ENCODE measurements at regions not wholly inside any gene's neighbourhood (a gene's known extent, or its start where the extent isn't known, plus 50 kb on each side); places are given as distances from the start of the nearest gene placed in this dataset.

DNA sequence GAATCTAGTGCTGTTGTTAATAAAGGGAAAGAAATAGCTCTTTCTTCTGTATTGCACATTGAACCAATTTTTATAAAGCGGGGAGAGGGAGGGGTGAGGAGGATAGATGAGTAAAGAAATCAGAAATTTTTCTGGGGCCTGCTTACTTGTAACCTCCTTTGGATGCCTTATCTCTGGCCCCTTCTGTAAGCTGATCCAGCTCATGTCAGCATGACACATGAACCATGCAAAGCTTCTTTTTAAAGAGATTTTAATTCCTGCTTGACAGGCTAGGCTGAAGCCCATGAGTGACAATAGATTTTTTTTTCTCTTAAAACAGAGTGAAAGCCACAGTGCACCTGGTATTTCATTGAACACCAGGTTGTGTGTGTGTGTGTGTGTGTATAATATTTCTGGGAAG lies 325.3 kb downstream of the PRL start:
- no peak overlapping the region for H3K27ac Mint-ChIP-seq
- no peaks in the 10 kb centered on the region for H3K9me3 Mint-ChIP-seq
- H3K36me3 Mint-ChIP-seq (ENCODE audit: low read depth): no peaks in the 10 kb centered on the region
- no peak overlapping the region for H3K4me3 Mint-ChIP-seq
- intact Hi-C loops (cut with micrococcal nuclease): no loop called here
- H3K27me3 Mint-ChIP-seq (ENCODE audit: insufficient read depth): peaks cover 2% of the 10 kb centered on the region
- H3K4me1 Mint-ChIP-seq (ENCODE audit: low read depth): no peaks in the 10 kb centered on the region
- DNase-seq (ENCODE audit: low spot score): no peak

- H3K36me3 Mint-ChIP-seq (ENCODE audit: low read depth): no peaks in the 10 kb centered on the region
- no peak overlapping the region for H3K4me3 Mint-ChIP-seq
- no peaks in the 10 kb centered on the region for H3K9me3 Mint-ChIP-seq
- peaks cover 2% of the 10 kb centered on the region for H3K27me3 Mint-ChIP-seq (ENCODE audit: insufficient read depth)
- H3K4me1 Mint-ChIP-seq (ENCODE audit: low read depth): no peaks in the 10 kb centered on the region
- H3K27ac Mint-ChIP-seq: no peak overlapping the region
- DNase-seq (ENCODE audit: low spot score): no peak
- intact Hi-C loops (cut with micrococcal nuclease): no loop called here
Measured at GRCh38 chr6:21972516-21972915, 324.3 kb downstream of the PRL start.

DNA sequence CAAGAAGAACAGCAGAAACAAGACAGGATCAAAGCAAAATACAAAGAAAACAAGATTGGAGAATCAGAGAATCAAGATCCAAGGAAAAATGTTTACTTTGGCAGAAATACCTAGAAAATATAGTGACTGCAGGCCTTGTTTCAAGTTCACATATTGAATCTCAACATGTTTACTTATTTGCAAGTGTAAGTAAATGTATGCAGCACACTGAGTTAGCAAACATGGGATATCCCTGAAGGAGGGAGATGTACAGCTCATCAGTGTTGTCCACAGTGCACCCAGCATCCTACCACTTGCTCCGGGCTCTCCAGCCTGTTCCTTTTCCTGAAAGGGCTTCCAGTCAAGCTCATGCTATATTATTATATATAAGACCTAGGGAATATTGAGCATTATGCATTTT lies 319.5 kb downstream of the PRL start:
- DNase-seq (ENCODE audit: low spot score): no peak
- Mint-ChIP-seq H3K9me3 (no peaks in the 10 kb centered on the region), H3K4me1 (ENCODE audit: low read depth) (no peaks in the 10 kb centered on the region), H3K27me3 (ENCODE audit: insufficient read depth) (peaks cover 2% of the 10 kb centered on the region), H3K27ac (no peak overlapping the region), H3K36me3 (ENCODE audit: low read depth) (no peaks in the 10 kb centered on the region), H3K4me3 (no peak overlapping the region)
- intact Hi-C loops (cut with micrococcal nuclease): no loop called here

- no peak overlapping the region for H3K4me3 Mint-ChIP-seq
- H3K27ac Mint-ChIP-seq: no peak overlapping the region
- DNase-seq (ENCODE audit: low spot score): no peak
Measured at GRCh38 chr6:21981235-21981833, 315.5 kb downstream of the PRL start.

GRCh38 chr6:21984135-21984534 lies 312.7 kb downstream of the PRL start:
- DNase-seq (ENCODE audit: low spot score): no peak
- H3K27ac Mint-ChIP-seq: no peak overlapping the region
- peaks cover 14% of the 10 kb centered on the region for H3K4me1 Mint-ChIP-seq (ENCODE audit: low read depth)
- intact Hi-C loops (cut with micrococcal nuclease): no loop called here
- H3K27me3 Mint-ChIP-seq (ENCODE audit: insufficient read depth): no peaks in the 10 kb centered on the region
- no peaks in the 10 kb centered on the region for H3K9me3 Mint-ChIP-seq
- no peaks in the 10 kb centered on the region for H3K36me3 Mint-ChIP-seq (ENCODE audit: low read depth)
- no peak overlapping the region for H3K4me3 Mint-ChIP-seq

More at GRCh38 chr6:21981235-21981833, 315.5 kb downstream of the PRL start:
- intact Hi-C loops (cut with micrococcal nuclease): no loop called here
- Mint-ChIP-seq H3K36me3 (ENCODE audit: low read depth) (no peaks in the 10 kb centered on the region), H3K27me3 (ENCODE audit: insufficient read depth) (no peaks in the 10 kb centered on the region), H3K9me3 (no peaks in the 10 kb centered on the region), H3K4me1 (ENCODE audit: low read depth) (no peaks in the 10 kb centered on the region)

GRCh38 chr6:21984561-21984960 lies 312.3 kb downstream of the PRL start:
- intact Hi-C loops (cut with micrococcal nuclease): no loop called here
- Mint-ChIP-seq H3K27me3 (ENCODE audit: insufficient read depth) (no peaks in the 10 kb centered on the region), H3K36me3 (ENCODE audit: low read depth) (no peaks in the 10 kb centered on the region), H3K9me3 (no peaks in the 10 kb centered on the region), H3K4me1 (ENCODE audit: low read depth) (peaks cover 14% of the 10 kb centered on the region), H3K27ac (no peak overlapping the region), H3K4me3 (no peak overlapping the region)
- no peak for DNase-seq (ENCODE audit: low spot score)

DNA sequence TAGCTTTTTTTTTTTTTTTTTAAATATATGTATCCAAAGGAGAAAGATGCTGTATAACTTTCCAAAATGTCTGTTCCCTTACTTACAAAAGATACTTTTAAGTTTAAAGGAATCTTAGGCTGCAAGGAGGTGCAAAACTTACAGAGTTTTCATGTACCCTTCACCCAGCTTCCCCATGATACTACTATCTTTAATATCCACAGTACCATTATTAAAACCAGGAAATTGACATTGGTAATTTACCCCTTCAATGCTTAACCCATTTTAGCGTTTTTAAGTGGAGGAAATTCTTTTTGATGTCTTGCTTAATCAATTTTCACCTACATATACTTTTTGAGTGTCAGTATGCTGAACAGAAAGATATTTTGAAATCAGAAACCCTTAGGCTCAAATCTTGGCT lies 310.9 kb downstream of the PRL start:
- H3K27ac Mint-ChIP-seq: no peak overlapping the region
- H3K4me1 Mint-ChIP-seq (ENCODE audit: low read depth): peaks cover 14% of the 10 kb centered on the region
- no peaks in the 10 kb centered on the region for H3K27me3 Mint-ChIP-seq (ENCODE audit: insufficient read depth)
- no peaks in the 10 kb centered on the region for H3K36me3 Mint-ChIP-seq (ENCODE audit: low read depth)
- no peak overlapping the region for H3K4me3 Mint-ChIP-seq
- no peak for DNase-seq (ENCODE audit: low spot score)
- H3K9me3 Mint-ChIP-seq: no peaks in the 10 kb centered on the region
- intact Hi-C loops (cut with micrococcal nuclease): no loop called here

GRCh38 chr6:21986703-21987102 lies 310.1 kb downstream of the PRL start:
- H3K9me3 Mint-ChIP-seq: no peaks in the 10 kb centered on the region
- DNase-seq (ENCODE audit: low spot score): no peak
- no peaks in the 10 kb centered on the region for H3K27me3 Mint-ChIP-seq (ENCODE audit: insufficient read depth)
- no peak overlapping the region for H3K27ac Mint-ChIP-seq
- no peak overlapping the region for H3K4me3 Mint-ChIP-seq
- H3K36me3 Mint-ChIP-seq (ENCODE audit: low read depth): no peaks in the 10 kb centered on the region
- intact Hi-C loops (cut with micrococcal nuclease): no loop called here
- peaks cover 14% of the 10 kb centered on the region for H3K4me1 Mint-ChIP-seq (ENCODE audit: low read depth)

DNA sequence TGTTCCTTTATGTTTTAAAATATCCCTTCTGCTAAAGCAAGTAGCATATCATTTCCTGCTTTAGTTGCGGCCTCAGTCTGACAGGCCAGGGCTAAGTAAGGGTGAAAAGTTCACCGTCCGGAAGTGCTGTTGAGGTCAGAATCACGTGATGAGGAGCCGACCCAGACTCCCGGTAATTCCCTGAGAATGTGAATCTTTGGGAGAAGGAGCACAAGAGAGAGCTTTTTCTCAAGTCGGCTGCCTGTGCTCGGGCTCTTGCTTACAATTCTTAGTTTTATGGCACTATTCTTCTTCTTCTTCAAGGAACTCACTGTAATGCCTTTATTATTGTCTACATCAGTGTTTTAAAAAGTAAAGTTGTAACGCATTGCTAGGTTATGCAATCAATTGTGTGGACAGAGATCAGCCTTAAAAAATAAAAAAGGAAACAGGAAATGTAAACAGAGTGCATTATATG lies 309.3 kb downstream of the PRL start:
- no peaks in the 10 kb centered on the region for H3K9me3 Mint-ChIP-seq
- no peak for DNase-seq (ENCODE audit: low spot score)
- no peak overlapping the region for H3K27ac Mint-ChIP-seq
- H3K27me3 Mint-ChIP-seq (ENCODE audit: insufficient read depth): no peaks in the 10 kb centered on the region
- H3K4me1 Mint-ChIP-seq (ENCODE audit: low read depth): peaks cover 19% of the 10 kb centered on the region
- intact Hi-C loops (cut with micrococcal nuclease): no loop called here
- no peak overlapping the region for H3K4me3 Mint-ChIP-seq
- H3K36me3 Mint-ChIP-seq (ENCODE audit: low read depth): no peaks in the 10 kb centered on the region

DNA sequence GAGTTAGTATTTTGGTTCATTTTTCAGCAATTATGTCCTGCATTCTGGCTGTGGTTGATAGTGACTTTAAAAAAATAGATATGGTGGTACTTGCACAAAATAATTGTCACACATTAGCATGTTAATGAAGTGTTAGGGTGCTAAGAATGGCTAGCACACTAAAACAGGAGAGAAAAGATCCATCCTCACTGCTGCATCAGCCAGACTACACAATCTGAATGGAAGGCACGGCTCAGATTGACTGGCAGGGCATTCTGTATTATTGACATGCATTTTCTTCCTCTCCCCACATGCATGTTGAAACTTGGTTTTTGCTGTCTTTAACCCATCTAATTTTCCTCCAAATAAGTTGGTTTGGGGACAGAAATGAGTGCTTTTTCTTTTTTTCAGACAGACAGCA lies 306.3 kb downstream of the PRL start:
- H3K36me3 Mint-ChIP-seq (ENCODE audit: low read depth): no peaks in the 10 kb centered on the region
- no peak for DNase-seq (ENCODE audit: low spot score)
- H3K4me3 Mint-ChIP-seq: no peak overlapping the region
- H3K9me3 Mint-ChIP-seq: no peaks in the 10 kb centered on the region
- no peaks in the 10 kb centered on the region for H3K27me3 Mint-ChIP-seq (ENCODE audit: insufficient read depth)
- no peak overlapping the region for H3K27ac Mint-ChIP-seq
- H3K4me1 Mint-ChIP-seq (ENCODE audit: low read depth): peaks cover 19% of the 10 kb centered on the region
- intact Hi-C loops (cut with micrococcal nuclease): no loop called here

DNA sequence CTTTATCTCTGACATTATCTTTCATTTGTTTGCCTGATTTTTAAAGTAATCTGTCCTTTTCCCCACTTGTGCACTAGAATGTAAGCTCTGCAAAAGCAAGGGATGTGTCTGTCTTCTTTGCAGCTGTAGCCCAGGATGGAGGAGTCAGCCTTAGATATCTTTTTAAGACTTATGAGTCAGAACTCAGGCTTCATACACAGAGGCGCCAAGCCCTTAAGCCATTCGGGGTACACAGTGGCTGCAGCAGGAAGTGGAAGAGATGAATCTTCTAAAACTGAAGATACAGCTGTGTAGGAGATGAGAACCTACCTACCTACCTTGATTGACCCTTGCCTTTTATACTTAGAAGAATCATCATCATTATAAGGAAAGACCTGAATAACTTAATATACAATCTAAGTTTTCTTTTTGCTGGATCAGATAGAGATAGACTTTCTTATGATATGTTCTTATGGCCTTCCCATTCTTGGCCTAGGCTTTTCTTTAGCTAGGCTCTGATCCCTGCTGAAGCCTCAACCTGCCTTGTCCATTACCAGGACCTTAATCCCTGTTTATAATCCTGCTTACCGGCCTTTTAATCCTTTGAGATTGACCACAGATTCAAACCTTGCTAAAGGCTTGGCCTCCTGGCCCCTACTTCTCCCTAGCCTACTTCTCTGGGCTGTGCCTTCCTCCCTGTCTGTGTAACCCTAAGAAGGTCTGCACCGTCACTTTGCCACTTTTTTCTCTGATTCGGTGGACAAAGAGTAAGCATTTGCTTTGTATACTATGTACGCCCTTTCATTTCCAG lies 304.5 kb downstream of the PRL start:
- Mint-ChIP-seq H3K4me3 (no peak overlapping the region), H3K27me3 (ENCODE audit: insufficient read depth) (no peaks in the 10 kb centered on the region), H3K36me3 (ENCODE audit: low read depth) (no peaks in the 10 kb centered on the region), H3K4me1 (ENCODE audit: low read depth) (peaks cover 10% of the 10 kb centered on the region), H3K27ac (no peak overlapping the region), H3K9me3 (no peaks in the 10 kb centered on the region)
- DNase-seq (ENCODE audit: low spot score): no peak
- intact Hi-C loops (cut with micrococcal nuclease): no loop called here

DNA sequence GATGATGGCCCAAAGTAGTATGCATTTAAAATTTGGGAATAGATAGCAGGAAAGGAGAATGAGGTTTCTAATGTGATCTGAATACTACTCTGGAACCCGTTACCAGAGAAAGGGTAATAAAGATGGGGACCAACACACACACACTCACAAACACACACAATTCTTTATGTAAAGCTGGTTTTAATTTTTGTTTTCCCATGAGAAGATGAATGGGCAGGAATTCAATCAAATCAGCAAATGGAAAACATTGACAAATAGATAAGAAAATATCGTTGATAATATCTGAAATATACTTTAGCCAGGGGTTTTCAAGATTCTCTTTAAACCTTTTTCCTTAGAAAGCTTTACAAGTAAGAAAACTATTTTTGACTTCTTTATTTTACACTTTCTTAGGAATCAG lies 303.0 kb downstream of the PRL start:
- Mint-ChIP-seq H3K4me3 (no peak overlapping the region), H3K27ac (no peak overlapping the region), H3K9me3 (no peaks in the 10 kb centered on the region), H3K27me3 (ENCODE audit: insufficient read depth) (no peaks in the 10 kb centered on the region), H3K4me1 (ENCODE audit: low read depth) (peaks cover 5% of the 10 kb centered on the region), H3K36me3 (ENCODE audit: low read depth) (no peaks in the 10 kb centered on the region)
- DNase-seq (ENCODE audit: low spot score): no peak
- intact Hi-C loops (cut with micrococcal nuclease): no loop called here

DNA sequence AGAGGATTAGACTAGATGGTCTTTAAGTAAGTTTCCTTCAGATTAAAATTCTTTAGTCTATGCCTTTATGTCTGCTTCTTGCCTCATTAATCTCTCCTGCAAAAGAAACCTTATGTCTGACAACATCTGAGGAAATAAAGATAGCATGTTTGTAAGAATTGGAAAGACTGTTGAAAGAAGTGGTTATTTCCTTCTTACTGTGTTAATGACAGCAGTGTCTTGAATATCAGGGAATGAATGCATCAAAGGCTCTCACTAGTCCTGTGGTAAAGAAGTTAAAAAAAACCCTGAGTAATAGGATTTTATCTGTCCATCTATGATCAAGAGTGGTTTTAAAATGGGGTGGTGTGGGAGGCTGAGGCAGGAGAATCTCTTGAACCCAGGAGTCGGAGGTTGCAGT lies 302.0 kb downstream of the PRL start:
- no peak for DNase-seq (ENCODE audit: low spot score)
- no peak overlapping the region for H3K27ac Mint-ChIP-seq
- H3K27me3 Mint-ChIP-seq (ENCODE audit: insufficient read depth): no peaks in the 10 kb centered on the region
- intact Hi-C loops (cut with micrococcal nuclease): no loop called here
- H3K9me3 Mint-ChIP-seq: no peaks in the 10 kb centered on the region
- H3K36me3 Mint-ChIP-seq (ENCODE audit: low read depth): no peaks in the 10 kb centered on the region
- peaks cover 5% of the 10 kb centered on the region for H3K4me1 Mint-ChIP-seq (ENCODE audit: low read depth)
- no peak overlapping the region for H3K4me3 Mint-ChIP-seq
